Activated CD4-positive, alpha-beta T cell treated with anti-CD3 and anti-CD28 coated beads, Interleukin-2, Interleukin-6, amounts not matched to agents 100 ng/mL and 50 ng/mL, durations not matched to agents 16 hours and 8 hours (primary cell): ENCODE measurements at regions not wholly inside any gene's neighbourhood (a gene's known extent, or its start where the extent isn't known, plus 50 kb on each side); places are given as distances from the start of the nearest gene placed in this dataset.
"Not testable (repeated sequence)": the region's sequence is repeated elsewhere in the genome, so short reads cannot be mapped to it uniquely, and the experiment has no call there.

Experiments used
- DNase-seq: peaks from one replicate; pipeline ENCODE4 v3.0.0-alpha.2; 2020

DNA sequence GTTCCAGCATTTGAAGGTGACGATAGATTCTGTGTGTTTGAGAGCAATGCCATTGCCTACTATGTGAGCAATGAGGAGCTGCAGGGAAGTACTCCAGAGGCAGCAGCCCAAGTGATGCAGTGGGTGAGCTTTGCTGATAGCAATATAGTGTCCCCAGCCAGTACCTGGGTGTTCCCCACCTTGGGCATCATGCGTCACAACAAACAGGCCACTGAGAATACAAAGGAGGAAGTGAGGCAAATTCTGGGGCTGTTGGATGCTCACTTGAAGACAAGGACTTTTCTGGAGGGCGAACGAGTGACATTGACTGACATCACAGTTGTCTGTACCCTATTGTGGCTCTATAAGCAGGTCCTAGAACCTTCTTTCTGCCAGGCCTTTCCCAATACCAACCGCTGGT, 142.0 kb downstream of the PLS3 start:
- DNase-seq = no peak

- DNase-seq = no peak
These were observed 148.1 kb downstream of the PLS3 start for GRCh38 chrX:115709039-115709438.

GRCh38 chrX:115712484-115712883, 151.5 kb downstream of the PLS3 start:
- no peak for DNase-seq

GRCh38 chrX:115713460-115713859, 152.5 kb downstream of the PLS3 start:
- DNase-seq = no peak

GRCh38 chrX:115719171-115719570, 158.2 kb downstream of the PLS3 start:
- DNase-seq = no peak

GRCh38 chrX:115722724-115723433, 161.9 kb downstream of the PLS3 start:
- DNase-seq = not testable (repeated sequence)

- DNase-seq = not testable (repeated sequence)
These were observed 164.4 kb downstream of the PLS3 start for GRCh38 chrX:115725370-115725769.

GRCh38 chrX:115727792-115728732, 167.1 kb downstream of the PLS3 start:
- not testable (repeated sequence) for DNase-seq

- not testable (repeated sequence) for DNase-seq
These were observed 171.6 kb downstream of the PLS3 start for GRCh38 chrX:115732530-115732929.

DNA sequence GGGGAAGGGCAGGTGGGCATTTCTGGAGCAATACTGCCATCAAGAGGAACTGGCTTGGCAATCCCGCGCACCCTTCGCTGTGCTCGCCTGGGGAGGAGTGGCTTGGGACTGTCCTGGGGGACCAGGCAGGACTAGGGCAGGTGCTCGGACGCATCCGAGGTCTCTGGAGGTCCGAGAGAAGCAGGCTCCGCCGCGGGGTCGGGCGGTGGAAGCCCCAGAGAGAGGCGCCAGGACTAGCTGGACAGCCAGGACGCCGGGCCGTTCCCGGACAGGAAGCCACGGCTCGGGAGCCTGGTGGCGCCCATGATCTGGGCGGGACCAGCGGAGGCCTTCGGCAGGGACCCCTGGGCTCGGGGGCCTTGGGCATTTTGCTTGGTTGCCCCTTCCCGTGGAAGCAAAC, 174.3 kb downstream of the PLS3 start:
- peak; percentile 8 for DNase-seq
